Left lobe of liver (tissue), 2 donors: ENCODE measurements at regions not wholly inside any gene's neighbourhood (a gene's known extent, or its start where the extent isn't known, plus 50 kb on each side); places are given as distances from the start of the nearest gene placed in this dataset.

Experiments used
- ATAC-seq: fragments of 200-7000 bp; cut with Tn5 transposase; one replicate; pipeline ENCODE4 v1.9.1; 2020; ENCODE audit warnings: mild to moderate bottlenecking, moderate library complexity
- DNase-seq: peaks from one replicate; pipeline ENCODE4 v3.0.0-alpha.2; 2020; ENCODE audit warnings: low spot score
- donor health status: DM: no; HTN: no; CAD: no; lungs with moderate emphysema.
- donor health status: DM: no; HTN: yes; CAD: no.

DNA sequence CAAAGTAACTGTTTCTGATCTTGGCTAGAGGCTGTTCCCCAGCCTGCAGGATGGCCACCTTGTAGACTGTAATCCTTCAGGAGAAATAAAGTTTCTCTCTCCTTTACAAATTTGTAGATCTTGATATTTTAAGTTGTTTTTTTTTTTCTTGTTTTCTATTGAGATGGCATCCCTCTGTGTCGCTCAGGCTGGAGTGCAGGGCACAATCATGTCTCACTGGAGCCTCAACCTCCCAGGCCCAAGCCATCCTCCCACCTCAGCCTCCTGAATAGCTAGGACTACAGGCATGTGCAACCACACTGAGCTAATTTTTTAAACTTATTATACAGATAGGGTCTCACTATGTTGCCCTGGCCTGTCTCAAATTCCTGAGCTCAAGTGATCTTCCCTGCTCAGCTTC is 389.8 kb upstream of the LRRC4C start:
- ATAC-seq: no peak
- DNase-seq: no peak

DNA sequence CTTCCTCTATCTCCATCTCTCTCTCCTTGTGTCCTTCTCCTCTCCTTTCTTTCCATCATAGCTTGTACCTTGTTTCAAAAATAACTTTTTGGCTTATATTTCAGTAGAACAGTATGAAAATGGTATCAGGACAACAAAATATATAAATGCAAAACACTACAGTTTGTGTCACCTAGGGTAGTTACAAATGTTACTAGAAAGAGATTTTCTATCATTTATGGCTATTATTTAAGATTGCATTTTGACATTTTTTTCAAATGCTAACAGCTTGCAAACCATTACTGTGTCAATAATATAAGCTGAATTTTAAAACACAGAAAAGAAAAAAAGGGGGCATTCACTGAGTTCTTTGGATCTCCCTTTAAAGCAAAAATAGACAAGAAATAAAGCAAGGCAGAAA is 392.3 kb upstream of the LRRC4C start:
- DNase-seq (no peak), ATAC-seq (no peak)

DNA sequence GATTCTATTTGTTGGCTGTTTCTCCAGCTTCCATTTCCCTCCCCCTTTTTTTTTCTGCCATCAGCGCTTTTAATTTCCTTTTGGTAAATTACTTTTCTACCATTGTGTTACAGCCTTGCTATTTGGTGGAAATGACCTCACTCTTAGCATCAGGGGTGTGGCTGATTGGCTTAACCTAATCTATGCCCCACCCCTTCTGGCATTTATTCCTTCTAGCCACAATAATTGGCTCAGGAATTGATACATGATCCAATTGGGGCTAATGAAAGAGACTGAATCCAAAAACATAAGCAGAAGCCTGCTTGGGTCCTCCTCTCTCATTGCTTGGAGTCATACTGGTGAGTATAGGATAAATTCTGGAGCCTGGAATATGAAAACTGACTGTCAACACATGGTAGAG is 402.4 kb upstream of the LRRC4C start:
- ATAC-seq (no peak), DNase-seq (no peak)

DNA sequence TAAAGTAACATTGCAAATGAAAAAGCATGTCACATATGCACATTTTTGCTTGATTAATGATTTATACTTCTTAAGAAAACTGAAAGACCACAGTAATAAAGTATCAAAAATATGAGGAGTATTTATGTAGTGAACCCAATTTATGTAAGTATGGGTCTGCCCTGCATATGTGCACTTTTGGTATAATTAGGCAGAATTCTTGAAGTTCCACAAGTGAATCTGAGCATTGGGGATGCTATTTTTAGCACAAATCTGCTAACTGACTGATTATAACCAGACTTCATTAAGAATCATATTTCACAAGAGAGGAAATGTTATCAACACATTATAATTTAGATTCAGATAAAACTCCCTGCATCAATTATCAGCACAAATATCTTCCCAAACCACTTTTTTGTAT is 407.1 kb upstream of the LRRC4C start:
- ATAC-seq: no peak
- DNase-seq: no peak

DNA sequence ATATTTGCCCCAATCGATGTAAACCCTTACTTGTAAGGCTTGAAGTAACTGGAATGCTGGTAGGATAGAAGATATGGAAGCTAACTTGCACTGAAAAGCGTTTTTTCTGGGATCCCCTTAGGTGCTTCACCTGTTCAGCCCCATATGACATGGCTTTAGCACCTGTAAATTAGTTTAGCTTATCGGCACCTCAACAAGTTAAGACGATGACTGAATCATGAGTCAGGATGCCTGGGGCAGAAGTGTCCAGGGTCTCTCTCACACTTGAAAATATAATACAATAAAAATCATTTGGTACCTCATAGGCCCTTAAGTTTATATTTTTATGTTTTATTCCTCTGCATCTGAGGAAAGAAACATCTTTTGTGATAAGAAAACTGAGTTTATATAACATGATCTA is 409.2 kb upstream of the LRRC4C start:
- ATAC-seq: no peak

DNA sequence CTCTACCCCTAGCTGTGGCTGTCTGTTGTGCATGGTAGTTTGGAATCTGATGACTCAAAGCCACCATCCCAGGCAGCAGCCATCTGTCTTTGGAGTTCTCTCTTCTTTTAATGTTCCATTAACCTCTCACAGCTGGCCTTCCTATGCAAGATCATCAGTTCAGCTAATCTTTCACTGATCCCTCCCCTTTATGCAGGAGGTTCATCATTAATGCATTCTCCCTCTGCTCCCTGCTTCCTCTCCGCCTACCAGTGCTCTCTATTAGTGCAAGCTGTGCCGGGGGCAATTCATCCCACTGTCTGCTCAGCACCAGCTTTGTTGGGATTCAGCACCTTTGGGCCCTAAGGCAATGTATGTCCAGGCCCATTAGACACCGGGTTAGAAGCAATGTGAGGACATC is 413.0 kb upstream of the LRRC4C start:
- ATAC-seq: no peak

More for the DNA sequence above, 409.2 kb upstream of the LRRC4C start:
- no peak for DNase-seq

DNA sequence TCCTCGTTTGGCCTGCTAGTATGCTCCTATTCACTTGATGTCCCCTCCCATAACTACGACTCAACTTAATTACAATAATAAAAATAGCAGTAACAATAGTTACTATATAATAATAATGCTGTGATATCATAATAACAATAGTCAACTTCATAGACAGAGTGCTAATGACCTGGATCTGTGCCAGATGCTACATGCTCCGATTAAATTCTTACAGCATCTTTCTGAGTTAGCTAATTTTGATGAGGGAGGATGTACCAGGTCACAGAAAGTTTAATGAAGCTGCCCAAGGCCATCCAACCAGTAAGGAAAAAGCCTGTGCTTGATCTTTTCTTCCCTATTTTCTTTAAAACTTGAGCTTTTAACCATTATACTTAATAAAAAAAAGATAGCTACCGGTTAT is 413.4 kb upstream of the LRRC4C start:
- ATAC-seq: no peak
- no peak for DNase-seq

More for the DNA sequence above, 413.0 kb upstream of the LRRC4C start:
- DNase-seq: no peak

DNA sequence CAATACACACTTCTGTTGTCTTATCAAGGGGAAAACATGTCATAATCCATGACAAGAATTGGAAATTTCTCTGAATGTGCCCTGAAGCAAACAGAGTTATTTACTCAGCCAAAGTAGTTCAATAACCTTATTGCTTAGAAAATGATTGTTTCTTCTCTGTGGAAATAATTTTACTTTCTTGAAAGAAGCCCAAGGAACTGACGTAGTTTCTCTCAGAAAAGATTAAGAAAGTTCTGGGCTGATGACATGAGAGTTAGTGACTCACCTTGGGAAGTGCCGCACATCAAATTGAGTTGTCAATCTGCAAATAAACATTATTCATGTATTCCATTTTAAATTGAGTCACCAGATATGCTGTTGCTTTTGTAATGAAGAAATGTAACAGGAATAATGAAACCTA is 418.6 kb upstream of the LRRC4C start:
- ATAC-seq (no peak), DNase-seq (no peak)

DNA sequence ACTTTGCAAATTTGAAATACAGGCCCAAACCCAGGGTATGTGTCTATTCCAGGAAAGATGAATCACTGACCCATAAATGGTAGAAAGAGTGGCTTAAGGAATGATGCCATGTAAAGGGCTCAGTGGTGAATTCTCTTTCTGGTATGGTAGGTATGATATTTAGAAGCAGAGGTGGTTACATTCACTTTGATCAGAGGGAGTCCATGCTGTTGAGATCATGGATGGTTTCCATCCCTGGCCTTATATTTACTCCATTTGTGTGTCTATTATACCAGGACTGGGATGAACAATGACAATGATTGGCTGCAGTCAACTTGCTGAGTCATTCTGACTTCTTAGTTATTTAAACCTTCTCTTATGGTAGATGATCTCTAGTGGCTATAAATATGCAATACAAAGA is 419.8 kb upstream of the LRRC4C start:
- ATAC-seq: no peak
- no peak for DNase-seq

DNA sequence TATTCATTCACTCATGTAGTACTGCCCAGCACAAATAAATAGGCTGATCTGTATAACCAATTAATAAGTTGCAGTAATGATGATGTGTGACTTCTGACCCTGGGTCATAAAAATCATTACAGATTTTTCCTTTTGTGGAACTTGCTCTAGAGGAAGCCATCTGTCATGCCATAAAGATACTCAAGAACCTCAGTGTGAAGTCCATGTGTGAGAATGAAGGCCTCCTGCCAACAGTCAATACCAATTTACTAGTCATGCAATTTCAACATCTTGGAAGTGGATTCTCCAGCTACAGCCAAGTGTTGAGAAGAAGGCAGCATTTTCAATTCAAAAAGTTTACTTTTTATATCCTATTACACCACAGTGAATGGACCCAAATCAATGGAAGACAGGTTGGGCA is 435.6 kb upstream of the LRRC4C start:
- ATAC-seq (no peak), DNase-seq (no peak)

DNA sequence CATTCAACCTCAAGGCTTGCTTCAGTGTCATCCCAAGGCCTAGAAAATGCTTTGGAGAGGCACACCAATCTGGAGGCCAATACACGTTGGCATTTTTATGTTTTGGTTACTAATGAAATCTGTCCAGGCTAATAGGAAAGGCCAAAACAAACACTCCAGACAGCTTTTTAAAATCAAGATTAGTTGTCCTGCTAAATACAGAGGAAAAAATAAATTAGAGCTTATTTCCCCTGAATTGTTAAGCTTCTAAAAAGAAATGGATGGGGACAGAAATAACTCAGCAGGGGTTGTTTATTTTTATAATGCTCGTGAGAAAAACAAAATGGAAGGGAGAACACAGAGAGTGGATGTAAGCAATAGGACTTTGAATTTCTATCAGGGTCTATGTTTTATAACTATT is 438.5 kb upstream of the LRRC4C start:
- no peak for ATAC-seq
- DNase-seq: no peak

DNA sequence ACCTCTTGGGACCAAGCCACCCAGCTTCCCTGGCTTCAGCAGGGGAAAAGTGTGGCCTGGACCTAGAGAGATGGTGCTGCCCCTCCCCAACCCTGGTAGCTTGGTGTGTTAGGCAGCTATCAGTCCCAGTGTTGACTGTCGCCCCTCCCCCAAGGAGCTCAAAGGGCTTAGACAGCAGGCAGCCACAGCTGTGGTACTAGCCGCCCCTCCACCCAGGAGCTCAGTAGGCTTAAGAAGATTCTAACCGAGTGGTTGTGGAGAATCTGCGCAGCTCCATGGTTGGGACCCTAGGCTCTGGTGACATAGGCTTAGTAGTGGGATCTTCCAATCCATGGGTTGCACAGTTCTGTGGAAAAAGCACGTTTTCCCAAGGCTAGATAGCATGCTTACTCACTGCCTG is 458.4 kb upstream of the LRRC4C start:
- DNase-seq (no peak), ATAC-seq (no peak)

DNA sequence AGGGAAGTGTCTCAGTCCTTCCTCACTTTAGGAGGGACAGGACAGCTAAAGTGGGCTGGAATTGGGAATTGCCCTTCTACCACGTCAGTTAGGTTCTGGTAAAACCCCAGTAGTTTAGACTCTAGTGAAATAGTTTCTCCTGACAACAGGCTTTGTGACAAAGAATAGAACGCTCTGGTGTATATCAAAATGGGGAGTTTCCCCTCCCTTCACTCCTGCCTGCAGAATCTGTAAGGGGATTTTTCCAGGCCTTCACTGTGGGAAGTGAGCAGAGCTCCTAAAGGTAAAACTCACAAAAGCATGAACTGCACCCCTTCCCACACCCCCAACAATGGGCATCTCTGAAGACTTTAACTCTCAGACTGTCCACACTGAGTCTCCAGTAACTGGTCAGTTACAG is 460.9 kb upstream of the LRRC4C start:
- no peak for ATAC-seq
- no peak for DNase-seq

DNA sequence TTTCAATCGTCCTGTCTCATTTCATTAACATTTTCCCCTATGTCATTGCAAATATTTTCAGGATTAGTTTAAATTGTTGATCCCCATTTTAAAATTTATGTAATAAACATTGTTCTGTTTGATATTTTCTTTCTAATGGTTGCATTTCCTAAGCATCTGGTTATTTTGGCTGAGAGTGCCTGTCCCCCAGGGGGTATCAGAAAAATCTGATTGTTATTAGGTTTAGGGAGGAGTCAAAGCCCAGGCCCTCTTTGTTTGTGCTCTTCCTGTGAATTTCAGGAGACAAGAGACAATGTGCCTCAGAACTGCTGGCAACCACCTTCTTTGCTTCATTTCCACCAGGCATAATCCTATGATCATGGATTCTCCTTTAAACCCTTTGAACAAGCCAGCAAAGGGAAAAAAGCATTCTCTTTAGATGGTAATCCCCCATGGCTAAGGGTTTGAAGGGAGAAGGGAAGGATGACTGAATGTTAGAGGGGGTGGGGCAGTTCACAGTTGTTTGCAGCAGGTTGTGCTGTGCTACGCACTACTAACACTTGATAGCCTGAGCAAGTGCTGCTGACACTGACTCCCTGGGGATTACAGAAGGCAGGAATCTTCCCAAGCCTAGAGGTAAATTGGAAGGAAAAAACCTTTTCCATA is 462.4 kb upstream of the LRRC4C start:
- DNase-seq: no peak
- ATAC-seq: no peak

DNA sequence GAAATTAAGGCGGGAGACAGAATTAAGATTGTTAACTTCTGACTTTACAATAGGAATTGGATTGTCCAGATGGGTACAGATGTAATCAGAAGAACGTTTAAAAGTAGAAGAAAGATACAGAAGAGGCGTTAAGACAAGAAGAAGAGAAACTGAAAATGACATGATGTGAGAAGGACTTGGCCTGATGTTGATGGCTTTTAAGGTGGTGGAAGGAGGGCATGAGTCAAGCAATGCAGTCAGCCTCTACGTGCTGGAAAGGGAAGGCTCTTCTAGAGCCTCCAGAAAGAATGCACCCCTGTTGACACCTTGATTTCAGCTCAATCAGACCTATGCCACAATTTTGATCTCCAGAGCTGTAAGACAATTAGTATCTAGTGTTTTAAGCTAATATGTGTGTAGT is 466.9 kb upstream of the LRRC4C start:
- ATAC-seq (no peak), DNase-seq (no peak)

DNA sequence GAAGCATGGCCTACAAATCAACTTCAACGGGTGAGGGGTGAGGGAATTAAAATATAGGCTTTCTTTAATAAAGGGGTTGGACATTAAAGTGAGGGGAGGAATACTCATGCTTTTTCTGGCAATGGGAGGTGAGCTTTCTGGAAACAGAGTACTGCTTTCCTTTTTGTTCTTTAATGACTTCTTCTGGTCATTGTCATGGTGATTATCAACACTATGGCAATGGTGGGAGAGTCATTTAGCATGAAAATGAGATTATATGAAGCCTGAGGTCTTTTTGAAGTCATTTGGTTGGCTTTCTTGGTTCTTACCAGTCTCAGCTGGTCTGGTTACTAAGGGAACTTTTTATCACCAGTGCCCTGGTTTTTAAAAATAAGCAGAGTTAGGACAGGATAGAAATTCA is 475.8 kb upstream of the LRRC4C start:
- ATAC-seq: no peak
- no peak for DNase-seq

DNA sequence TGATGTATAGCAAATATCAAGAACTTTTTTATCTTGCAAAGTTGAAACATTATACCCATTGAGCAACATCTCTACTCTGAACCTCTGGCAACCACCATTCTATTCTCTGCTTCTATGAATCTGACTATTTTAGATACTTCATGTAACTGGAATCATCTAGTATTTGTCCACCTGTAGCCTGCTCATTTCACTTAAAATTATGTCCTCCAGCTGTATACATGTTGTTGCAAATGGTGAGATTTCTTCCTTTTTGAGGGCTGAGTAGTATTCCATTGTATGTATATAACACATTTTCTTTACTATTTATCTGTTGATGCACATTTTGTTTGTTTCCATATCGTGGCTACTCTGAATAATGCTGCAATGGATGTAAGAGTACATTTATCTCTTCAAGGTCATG is 476.3 kb upstream of the LRRC4C start:
- DNase-seq: no peak
- no peak for ATAC-seq

DNA sequence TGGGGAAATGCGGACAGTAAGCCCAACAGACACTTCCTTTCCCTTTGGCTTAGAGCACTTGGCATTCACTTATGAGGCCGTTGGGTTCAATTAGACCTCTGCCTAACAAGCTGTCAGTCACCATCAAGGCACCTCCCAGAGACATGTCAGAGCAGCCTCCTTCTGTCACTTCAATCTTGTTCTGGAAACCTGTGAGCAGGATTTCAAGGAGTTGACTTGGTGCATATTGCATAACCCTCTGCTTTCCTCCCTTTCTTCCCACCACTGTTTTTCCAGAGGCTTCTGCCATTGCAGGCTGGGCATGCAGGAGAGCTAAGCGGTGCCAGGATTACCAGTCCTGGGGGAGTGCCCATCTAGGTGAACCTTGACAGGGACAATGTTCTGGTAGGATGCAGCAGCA is 484.2 kb upstream of the LRRC4C start:
- DNase-seq (no peak), ATAC-seq (no peak)

DNA sequence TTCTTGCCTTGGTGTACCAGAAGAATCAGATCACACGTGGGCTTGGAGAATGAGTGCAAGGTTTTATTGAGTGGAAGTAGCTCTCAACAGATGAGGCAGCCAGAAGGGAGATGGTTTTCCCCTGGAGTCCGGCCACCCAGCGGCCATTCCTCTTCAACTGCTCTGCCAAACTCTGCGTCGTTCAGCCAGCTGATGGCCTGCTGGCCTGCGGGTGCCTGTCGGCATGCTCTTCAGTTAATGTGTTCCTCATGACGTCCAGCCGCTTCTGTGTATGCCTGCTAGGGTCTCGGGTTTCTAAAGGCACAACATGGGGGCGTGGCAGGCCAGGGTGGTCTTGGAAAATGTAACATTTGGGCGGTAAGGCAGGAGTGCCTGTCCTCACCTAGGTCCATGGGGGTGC is 487.9 kb upstream of the LRRC4C start:
- DNase-seq: no peak
- ATAC-seq: no peak

DNA sequence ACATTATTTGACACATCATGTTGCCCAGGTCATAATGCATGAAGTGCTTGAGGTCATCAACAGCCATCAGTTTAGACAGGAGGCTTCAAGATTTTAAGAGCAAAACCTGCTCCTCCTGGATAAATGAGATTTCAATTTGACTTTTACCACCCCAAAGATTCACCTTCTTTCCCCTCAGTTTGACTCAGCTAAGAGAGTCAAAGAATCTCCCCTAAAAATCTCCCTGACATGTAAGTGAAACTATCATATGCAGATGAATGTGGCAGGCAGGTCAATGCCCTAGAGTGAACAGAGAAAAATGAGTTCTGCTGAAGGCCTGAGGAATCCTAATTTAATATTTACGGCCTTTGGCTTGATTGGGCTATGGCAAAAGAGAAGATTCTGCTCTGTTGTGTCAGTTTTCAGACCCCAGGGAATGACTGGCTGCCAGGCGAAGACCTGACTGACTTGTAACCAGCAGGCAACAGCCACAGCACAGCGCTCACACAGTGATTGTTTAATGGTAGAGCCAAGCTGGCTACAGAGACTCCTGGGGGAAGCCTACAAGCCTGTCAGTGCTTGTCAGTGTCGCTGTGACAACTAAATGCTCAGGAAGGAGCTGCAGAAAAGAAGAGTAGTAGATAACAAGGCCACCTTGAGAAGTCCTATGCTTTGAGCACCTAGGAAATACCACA is 491.2 kb upstream of the LRRC4C start:
- DNase-seq: no peak
- ATAC-seq: no peak

DNA sequence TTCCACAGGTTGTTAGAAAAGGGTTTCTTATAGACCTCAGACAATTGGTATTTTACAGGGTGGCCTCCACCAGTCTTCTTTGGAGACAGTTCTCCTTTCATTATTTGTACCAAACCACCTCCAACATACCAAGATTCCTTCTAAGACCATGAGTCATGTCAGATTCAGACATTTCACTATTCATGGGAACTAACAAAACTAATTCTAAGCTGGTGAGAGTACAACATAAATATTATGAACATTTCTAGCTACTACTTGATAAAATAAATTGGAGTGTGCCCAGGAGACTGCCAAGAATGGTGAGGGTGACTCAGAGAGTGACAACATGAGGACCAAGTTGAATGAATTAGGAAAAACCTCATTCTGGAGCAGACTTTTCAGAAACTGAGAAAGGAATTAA is 494.6 kb upstream of the LRRC4C start:
- ATAC-seq (no peak), DNase-seq (no peak)

DNA sequence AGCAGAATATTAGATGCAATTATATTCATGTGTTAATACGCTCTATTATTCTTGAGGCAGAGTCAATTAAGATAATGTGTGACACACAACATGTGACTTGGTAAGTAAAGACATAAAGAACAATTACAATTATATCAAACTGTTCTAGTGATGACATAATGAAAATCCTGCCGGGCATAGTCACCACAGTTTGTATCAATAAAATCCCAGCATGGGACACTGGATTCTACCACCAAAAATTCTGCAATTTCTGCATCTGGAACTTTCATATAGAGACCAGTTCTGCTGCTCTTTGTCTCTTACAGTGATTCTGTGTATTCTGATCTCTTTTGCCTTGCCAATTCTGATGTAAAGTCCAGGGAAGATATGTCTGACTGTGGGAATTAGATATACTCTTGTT is 495.6 kb upstream of the LRRC4C start:
- ATAC-seq: no peak
- DNase-seq: no peak
